GM13977 (cell line): ENCODE measurements at regions not wholly inside any gene's neighbourhood (a gene's known extent, or its start where the extent isn't known, plus 50 kb on each side); places are given as distances from the start of the nearest gene placed in this dataset.
"Not testable (repeated sequence)": the region's sequence is repeated elsewhere in the genome, so short reads cannot be mapped to it uniquely, and the experiment has no call there.

Experiments used
- DNase-seq: peaks from one replicate; pipeline ENCODE4 v3.0.0; 2012; ENCODE audit warnings: low spot score
- in situ Hi-C: fragments of 300-500 bp; cut with MboI; formaldehyde crosslinking; loops from one replicate; pipeline ENCODE4 v1.12.0; 2022; ENCODE audit warnings: low sequenced_read_pairs, low pct_unique_long_range_greater_than_20kb, mixed read lengths, inconsistent platforms; ENCODE audit not compliant: unreplicated experiment
- TF ChIP-seq, protein P1 (sequence below): IDR thresholded peaks from 2 replicates; pipeline ENCODE4 v1.5.1; 2012; ENCODE audit warnings: mild to moderate bottlenecking, control low read depth; ENCODE audit not compliant: insufficient read depth; ENCODE audit errors: extremely low read depth, missing control alignments

- in situ Hi-C loops = no loop called here
- no peak for DNase-seq
- TF ChIP-seq, protein P1, sequence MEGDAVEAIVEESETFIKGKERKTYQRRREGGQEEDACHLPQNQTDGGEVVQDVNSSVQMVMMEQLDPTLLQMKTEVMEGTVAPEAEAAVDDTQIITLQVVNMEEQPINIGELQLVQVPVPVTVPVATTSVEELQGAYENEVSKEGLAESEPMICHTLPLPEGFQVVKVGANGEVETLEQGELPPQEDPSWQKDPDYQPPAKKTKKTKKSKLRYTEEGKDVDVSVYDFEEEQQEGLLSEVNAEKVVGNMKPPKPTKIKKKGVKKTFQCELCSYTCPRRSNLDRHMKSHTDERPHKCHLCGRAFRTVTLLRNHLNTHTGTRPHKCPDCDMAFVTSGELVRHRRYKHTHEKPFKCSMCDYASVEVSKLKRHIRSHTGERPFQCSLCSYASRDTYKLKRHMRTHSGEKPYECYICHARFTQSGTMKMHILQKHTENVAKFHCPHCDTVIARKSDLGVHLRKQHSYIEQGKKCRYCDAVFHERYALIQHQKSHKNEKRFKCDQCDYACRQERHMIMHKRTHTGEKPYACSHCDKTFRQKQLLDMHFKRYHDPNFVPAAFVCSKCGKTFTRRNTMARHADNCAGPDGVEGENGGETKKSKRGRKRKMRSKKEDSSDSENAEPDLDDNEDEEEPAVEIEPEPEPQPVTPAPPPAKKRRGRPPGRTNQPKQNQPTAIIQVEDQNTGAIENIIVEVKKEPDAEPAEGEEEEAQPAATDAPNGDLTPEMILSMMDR = no peak
Measured at GRCh38 chr6:77273929-77274328, 189.4 kb downstream of the HTR1B start.

GRCh38 chr6:77264970-77265369 is 198.3 kb downstream of the HTR1B start:
- in situ Hi-C loops = no loop called here

GRCh38 chr6:77263003-77263402 is 200.3 kb downstream of the HTR1B start:
- TF ChIP-seq, protein P1 = no peak
- DNase-seq = no peak
- in situ Hi-C loops = no loop called here

More at GRCh38 chr6:77264970-77265369, 198.3 kb downstream of the HTR1B start:
- TF ChIP-seq, protein P1 = no peak
- no peak for DNase-seq

DNA sequence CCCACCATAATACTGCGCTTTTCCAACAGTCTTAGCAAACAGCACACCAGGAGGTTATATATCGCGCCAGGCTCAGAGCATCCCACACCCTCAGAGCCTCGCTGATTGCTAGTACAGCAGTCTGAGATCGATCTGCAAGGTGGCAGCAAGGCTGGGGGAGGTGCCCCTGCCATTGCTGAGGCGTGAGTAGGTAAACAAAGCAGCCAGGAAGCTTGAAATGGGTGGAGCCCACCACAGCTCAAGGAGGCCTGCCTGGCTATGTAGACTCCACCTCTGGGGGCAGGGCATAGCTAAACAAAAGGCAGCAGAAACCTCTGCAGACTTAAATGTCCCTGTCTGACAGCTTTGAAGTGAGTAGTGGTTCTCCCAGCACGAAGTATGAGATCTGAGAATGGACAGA is 211.5 kb downstream of the HTR1B start:
- in situ Hi-C loops, DNase-seq: not testable (repeated sequence)

DNA sequence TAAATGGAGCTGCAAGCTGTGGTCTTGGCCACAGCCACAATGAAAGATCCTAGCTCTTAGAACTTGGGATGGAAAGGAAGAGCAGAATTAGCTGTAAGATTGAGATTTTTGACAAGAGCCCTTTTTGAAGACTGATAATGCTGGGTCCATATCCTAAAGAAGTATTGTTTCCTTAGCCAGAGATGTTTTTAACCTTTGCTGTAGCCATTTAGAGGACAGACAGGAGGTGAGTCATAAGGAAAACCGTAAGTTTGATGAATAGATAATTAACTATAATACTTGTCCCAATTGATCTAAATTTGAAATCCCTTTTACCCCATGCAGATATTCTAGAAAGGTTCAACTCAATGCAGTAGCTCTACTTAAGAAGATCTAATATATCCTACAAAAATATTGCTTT is 213.7 kb downstream of the HTR1B start:
- DNase-seq = no peak
- in situ Hi-C loops = no loop called here
- TF ChIP-seq, protein P1 = no peak

GRCh38 chr6:77245026-77245425 is 218.3 kb downstream of the HTR1B start:
- TF ChIP-seq, protein P1 = no peak
- no peak for DNase-seq
- in situ Hi-C loops = no loop called here

- DNase-seq = no peak
- in situ Hi-C loops = no loop called here
- TF ChIP-seq, protein P1 = no peak
Measured at GRCh38 chr6:77231438-77232305, 231.6 kb downstream of the HTR1B start.
